H1 (cell line): ENCODE measurements at regions not wholly inside any gene's neighbourhood (a gene's known extent, or its start where the extent isn't known, plus 50 kb on each side); places are given as distances from the start of the nearest gene placed in this dataset.

Source experiments
- HDAC2 ChIP-seq, 2 experiments: fragments of 300-600 bp in 1 of 2; sonication (generic) in 1 of 2; IDR thresholded peaks; 2 replicates each; pipeline ENCODE4 v1.6.1; 2011 to 2012; ENCODE audit warnings: low read depth in 2 of 2, low read length in 2 of 2, mild to moderate bottlenecking in 2 of 2, moderate library complexity in 2 of 2, borderline replicate concordance in 1 of 2, inconsistent platforms in 1 of 2
- MAX ChIP-seq: IDR thresholded peaks from 2 replicates; pipeline ENCODE4 v1.6.1; 2012; ENCODE audit warnings: inconsistent platforms
- RNF2 ChIP-seq: fragments of 200-900, 300-1000 bp; sonication (generic); IDR thresholded peaks from 2 replicates; pipeline ENCODE4 v1.7.1; 2016; ENCODE audit warnings: borderline replicate concordance, low read depth, mild to moderate bottlenecking, antibody characterized with exemption, low read length; ENCODE audit not compliant: poor library complexity, severe bottlenecking; ENCODE audit errors: missing control alignments
- SUZ12 ChIP-seq: fragments of 200-600 bp; sonication (generic); IDR thresholded peaks from 2 replicates; pipeline ENCODE4 v1.6.1; 2012; ENCODE audit warnings: mild to moderate bottlenecking, inconsistent platforms, low read length, moderate library complexity, mixed read lengths

GRCh38 chr1:181318858-181319235 is 164.5 kb upstream of the CACNA1E start (continued):
- no peak for TF ChIP-seq HDAC2 (IDR thresholded peaks at IDR 0.05; ENCODE audit: borderline replicate concordance in 1 of 2, low read depth in 2 of 2, low read length in 2 of 2)
- peak; percentile 9 for TF ChIP-seq RNF2
- TF ChIP-seq MAX: no peak
- peak; percentile 92; the same call in 1 of the 2 replicates for TF ChIP-seq SUZ12
- TF ChIP-seq, all 59 proteins: peak for 3
